DMS153 treated with DMSO at 0.1 percent for 48 hours (cell line): ENCODE measurements at regions not wholly inside any gene's neighbourhood (a gene's known extent, or its start where the extent isn't known, plus 50 kb on each side); places are given as distances from the start of the nearest gene placed in this dataset.
"Not testable (repeated sequence)": the region's sequence is repeated elsewhere in the genome, so short reads cannot be mapped to it uniquely, and the experiment has no call there.

Experiments
- DNase-seq: peaks from one replicate; lab custom pipeline; 2025; ENCODE audit not compliant: unreplicated experiment; lab: John Stamatoyannopoulos, UW

DNA sequence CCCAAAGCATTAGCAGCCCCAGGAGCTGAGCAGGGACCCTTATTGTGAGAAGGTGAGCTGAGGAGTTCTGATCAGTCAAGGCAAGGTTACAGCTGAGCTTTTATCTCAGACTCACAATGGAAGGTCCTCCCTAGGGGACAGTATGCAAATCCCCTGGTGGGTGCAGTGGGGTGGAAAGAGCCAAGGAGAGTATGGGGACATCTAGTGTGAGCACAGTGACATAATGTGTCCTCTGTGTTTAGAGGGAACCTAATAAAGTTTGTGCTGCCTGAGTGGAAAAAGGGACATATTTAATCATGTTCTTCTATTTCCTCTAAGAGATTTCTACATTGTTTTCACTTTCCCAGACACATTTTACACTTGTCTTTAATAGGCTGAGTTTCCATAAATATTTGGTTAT lies 438.0 kb downstream of the RPIA start:
- DNase-seq: not testable (repeated sequence)

DNA sequence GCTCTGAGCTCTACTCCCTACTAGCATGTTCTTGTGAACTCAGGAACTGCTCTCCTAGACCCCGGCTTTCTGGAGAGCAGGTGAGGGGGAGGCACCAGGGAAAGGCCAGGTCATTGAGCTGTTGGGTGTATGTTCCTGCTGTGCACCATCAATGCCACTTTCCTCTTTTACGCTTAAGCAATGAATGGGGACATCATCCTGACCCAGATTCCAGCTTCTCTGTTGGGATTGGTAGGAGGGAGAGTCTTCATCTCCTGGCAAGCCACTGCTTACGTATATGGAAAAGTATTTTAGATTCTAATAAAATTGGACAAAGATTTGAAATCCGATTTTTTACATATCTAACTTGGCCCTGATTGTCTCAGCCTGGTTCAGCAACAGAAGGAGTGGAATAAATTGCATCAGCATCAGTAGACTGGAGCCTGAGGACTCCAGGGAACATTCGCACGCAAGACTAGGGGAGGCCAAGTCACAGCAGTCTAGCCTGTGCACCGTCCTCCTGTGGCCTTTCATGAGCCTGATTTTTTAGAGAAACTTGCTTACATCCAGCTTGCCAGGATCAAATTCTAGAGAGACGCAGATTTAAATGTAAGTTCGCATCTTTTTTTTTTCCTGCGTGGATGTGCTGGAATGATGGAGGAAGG lies 439.3 kb downstream of the RPIA start:
- DNase-seq: not testable (repeated sequence)

DNA sequence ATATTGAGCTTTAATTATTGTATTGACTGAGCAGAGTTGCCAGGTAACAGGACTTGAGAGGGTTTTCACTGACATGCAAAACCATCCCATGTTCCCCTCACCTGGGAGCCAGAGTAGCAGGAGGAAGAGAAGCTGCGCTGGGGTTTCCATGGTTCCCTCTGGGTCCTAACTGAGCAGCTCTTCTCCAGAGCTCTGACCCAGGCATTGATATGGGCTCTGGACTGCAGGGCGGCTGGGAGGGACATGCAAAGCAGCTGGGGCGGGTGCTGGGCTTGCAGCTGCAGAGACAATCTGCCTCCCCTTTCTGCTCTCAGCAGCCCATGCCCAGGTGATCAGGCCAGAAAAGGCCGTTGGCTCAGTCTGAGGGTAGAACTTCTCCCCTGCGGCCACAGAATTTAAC lies 451.5 kb downstream of the RPIA start:
- DNase-seq: not testable (repeated sequence)

DNA sequence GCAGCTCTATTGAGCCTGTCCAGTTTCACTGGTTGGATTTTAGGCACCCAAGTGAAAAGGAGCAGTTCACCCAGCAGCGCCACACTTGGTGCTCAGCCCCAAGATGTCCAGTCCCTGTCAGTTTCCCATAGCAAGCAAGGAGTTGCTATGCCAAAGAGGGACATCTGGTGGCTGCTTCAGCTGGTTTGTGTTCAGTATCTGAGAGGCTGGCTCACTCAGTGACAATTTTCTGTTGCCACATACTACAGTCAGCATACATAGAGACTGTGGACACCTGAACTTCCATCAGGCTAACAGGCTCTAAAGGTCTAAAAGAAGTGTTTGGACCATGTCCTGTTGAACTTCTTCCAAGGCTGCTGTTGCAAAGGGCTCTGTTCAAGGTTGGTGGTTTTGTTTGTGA lies 453.9 kb downstream of the RPIA start:
- not testable (repeated sequence) for DNase-seq

DNA sequence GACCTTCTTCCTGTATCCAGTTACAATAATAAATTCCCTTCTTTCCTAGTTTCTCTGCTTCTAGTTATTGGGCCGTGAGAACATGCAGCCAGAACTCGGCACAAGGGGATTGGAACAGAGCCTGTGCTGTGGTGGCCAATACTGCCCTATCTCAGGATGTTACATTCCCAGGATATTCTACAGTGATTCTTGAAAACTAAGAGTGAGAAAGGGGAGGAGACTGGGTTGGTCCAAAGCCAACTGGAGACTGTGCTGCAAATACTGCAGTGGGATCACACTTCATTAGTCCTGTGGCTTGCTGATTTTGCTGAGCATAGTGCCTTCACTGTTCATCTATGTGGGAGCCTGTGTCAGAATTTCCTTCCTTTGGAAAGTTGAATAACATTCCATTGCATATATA lies 456.8 kb downstream of the RPIA start:
- DNase-seq: not testable (repeated sequence)

DNA sequence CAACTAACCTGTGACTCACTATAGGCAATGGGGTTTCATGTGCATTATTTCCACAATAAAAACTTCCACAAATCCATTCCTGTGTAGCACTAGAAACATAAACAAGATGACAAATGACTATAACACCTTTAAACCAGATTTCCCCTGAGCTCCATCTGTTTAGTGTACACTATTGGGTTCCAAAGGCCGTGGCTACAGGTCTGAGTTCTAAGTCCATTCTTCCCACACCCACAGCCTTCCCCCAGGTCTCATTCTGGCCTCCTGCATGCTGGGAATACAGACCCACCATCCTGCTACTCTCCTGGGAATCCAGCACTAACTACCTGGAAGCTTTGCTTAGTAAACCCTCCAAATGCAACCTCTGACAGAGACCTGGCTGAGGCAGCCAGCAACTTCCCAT lies 460.2 kb downstream of the RPIA start:
- DNase-seq: not testable (repeated sequence)

DNA sequence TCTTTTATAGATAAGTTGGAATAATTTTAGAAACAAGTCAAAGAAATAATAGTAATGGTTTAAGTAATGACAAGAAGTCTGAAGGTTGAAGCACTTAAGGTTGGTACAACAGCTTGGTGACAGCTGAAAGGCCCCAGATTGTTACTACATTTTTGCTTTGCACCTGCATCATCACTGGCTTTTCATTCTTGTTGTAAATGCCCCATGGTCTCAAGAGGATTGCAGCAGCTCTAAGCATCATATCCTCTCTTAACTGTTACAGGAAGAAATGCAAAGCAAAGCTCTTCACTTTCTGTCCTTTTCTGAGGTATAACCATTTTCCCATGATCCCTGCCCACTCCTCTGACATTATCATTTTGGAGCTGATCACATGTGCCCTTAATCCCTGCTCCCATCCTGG lies 461.0 kb downstream of the RPIA start:
- not testable (repeated sequence) for DNase-seq

DNA sequence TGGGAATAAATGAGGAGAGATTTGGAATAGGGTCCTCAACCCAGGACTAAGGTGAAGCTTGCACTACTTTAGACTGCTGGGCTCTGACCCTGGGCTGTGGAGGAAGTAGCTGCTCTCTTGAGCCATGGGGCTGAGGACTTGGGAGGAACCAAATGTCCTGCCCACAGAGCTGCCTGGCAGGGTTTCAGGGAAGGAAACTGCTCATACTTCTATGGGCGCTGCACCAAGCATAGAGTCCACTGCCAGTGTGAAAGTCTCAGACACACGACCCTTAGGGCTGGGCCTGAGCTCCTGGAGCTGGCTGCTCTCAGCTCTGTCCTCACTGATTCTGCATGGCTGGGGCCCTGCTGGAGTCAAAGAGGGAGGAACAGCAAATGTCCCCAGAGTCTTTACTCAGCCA lies 461.7 kb downstream of the RPIA start:
- not testable (repeated sequence) for DNase-seq

DNA sequence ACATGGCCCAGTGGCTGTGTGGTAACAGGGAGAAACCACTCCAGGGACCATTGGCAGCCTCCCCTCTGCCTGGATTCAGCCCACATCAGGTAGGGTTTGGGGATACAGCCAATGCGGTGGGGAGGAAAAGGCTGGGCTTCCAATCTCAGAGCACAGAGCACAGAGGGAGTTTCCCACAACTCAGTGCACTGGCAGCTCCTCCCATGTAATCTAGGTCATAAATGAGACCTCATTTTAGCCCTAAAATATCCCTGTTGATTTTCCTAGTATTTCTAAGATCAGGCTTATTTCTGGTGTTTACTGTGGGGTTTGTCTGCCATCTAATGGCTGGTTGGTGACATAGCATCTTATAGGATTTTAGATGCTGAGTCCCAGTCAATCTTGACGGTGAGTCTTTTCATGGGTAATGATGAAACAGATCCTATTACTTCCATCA lies 462.8 kb downstream of the RPIA start:
- DNase-seq: not testable (repeated sequence)

DNA sequence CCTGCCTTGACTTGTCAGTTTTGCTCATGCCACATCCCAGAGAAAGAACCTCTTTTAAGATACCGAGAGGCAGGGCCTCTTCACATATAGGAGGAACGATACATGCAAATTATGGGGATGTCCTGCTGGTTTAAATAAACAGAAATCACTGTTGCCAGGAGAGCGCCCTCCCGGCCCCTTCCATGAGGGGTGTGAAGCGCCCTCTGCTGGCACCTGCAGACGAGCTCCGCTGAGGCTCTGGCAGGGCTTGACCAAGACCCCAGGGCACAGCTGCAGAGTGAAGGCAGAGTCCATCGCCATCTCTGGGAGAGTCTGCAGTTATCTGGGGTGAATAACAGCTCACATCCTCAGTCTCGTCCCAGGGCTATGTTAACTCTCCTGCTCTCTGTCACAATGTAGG lies 468.8 kb downstream of the RPIA start:
- DNase-seq: not testable (repeated sequence)

DNA sequence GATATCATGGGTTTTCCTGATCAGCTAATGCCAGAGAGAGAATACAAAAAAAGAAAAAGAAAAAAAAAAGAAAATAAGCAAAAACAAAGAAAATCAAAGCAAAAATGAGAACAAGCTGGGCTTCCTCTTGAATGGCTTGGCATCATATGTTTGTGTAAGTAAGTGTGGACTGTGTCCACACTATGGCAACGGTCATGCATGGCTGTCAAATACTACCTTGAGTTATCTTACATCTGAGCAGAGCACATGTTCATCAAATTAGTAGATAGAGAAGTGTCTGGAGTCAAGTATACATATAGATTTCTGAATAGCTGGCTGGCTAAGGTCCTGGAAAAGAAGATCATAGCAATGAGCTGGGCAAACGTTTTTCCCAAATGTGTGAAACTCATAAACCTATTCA lies 470.2 kb downstream of the RPIA start:
- not testable (repeated sequence) for DNase-seq

DNA sequence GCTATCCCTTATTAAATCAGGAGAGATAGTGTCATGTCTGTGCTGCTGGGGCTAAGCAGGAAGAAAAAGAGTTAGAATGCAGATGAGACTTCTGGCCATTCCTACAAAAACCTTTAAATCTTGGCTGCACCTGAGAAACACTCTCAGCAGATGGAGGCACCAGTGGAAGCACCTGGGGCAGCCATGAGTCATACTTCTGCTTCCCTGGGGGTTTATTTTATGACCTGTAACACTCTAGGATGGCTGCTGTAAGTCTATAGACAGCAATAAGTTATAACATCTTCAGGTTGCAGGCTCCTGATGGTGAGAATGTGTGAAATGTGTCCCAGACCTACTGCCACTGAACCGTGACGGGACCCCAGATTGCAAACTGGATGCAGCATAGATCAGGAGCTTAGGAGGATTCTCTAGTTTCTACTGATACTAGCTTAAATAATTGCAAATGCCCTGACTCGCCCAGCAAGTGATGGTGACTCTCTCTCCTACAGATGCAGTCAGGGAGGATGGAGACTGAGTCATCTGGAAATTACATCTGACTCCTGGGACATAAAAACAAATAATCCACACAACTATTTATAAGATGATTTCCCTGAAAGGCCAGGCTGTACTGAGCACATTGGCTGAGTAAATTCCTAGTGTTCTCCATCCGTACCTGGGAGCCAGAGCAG lies 479.2 kb downstream of the RPIA start:
- not testable (repeated sequence) for DNase-seq

DNA sequence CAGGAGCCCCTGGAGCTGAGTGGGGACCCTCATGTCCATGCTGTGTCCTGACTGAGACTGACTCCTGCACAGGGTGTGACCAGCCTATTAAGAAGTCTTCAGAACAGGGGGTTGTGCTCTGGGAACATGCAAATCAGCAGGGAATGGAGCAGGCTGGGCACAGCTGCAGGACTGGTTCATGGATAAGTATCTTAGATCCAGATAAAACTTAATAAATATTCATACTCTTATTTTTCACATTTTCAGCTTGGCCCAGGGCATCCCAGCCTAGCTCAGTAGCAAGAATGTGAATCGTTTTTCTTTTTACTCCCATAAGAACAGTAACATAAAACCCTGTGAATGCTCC lies 479.7 kb downstream of the RPIA start:
- not testable (repeated sequence) for DNase-seq

DNA sequence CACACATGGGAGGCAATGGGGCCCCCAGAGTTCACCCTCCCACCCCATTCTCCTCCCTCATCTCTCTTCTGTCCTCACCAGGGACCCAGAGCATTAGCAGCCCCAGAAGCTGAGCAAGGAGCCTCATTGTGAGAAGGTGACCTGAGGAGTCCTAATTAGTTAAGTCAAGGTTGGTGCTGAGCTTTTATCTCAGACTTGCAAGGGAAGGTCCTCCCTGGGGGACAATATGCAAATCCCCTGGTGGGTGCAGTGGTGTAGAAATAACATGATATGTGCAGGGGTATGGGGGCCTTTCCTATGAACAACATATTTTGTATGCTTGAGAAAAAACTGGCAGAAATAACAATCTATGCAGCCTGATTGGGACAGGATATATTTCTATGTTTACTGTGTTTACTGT lies 485.5 kb downstream of the RPIA start:
- DNase-seq: not testable (repeated sequence)

DNA sequence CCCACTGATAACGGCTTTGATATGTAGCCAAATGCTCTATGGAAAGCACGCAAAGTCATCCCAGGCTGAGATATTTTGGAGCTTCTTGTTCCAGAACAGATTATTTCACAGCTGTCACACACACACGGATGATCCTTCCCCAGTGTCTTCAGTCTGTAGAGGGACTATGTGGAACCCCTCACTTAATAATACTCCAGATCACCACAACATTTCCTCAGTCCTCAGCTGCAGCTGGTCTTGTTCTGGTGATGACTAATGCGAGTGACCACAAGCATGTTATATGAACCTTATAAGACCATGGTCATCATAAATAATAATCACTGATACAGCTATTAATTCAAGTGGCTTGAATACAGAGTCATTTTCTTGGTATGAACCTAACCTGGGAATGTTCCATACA lies 490.7 kb downstream of the RPIA start:
- not testable (repeated sequence) for DNase-seq

DNA sequence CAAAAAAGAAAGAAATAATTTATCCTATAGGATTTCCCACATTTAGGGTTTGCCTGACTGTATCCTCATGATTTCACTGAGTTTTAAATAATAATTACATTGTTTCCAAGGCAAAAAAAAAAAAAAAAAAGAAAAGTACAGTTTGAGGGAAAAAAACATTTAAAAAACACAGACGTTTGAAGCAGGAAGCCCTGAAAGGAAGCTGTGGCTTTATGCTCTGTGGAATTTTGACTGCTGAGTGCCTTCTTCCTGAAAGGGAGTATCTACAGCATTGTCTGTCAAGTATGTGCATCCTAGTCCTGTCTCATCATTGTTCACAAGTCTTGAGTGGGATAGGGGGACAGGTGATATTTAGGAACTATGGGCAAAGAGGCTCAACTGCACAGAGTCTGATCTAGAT lies 493.3 kb downstream of the RPIA start:
- not testable (repeated sequence) for DNase-seq

DNA sequence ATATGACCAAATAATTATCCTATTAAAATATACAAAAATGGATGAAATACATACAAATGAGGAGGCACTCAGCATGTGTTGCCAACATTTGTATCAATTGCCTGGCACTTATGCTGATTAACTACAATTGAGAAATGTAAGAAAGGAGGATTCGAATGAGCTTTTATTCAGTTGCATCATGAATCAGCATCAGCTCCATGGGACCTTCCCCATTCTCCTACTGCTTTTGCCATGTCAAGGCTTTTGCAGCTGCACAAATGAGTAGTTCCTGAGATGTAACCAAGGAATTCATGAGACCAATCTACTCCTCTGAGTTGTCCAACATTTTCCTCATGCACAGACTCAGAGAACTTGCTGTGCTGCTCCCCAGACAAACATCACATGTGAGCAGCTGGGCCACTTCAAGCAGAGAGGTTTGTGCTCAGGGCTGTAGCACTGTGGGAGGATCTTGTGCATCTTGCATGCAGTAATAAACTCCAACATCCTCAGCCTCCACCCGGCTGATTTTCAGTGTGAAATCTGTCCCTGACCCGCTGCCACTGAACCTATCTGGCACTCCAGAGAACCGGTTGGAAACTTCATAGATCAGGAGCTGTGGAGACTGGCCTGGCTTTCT lies 504.3 kb downstream of the RPIA start:
- DNase-seq: not testable (repeated sequence)

DNA sequence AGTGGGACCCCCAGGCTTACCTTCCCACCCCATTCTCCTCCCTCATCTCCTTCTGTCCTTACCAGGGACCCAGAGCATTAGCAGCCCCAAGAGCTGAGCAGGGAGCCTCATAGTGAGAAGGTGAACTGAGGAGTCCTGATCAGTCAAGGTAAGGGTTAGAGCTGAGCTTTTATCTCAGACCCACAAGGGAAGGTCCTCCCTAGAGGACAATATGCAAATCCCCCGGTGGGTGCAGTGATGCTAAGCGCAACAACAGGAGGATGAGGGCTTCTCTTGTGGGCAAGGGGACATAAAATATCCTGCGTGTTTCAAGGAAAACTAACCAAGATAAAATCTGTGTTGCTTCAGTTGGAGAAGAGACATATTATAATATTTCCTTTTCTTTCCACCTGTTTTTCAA lies 505.2 kb downstream of the RPIA start:
- DNase-seq: not testable (repeated sequence)

DNA sequence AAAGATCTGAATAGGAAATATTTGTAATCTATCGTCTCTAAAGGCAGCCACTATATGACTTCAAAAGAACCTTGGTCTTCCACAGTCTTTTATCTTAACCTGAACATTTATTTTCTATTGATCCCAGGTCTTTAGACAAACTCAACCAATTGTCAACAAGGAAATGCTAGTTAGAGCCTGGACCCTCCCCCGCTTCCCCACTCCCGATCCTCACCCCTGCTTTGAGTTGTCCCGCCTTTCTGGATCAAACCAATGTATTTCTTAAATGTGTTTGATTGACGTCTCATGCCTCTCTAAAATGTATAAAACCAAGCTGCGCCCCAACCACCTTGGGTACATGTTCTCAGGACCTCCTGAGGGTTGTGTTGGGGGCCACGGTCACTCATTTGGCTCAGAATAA lies 506.6 kb downstream of the RPIA start:
- DNase-seq: not testable (repeated sequence)

DNA sequence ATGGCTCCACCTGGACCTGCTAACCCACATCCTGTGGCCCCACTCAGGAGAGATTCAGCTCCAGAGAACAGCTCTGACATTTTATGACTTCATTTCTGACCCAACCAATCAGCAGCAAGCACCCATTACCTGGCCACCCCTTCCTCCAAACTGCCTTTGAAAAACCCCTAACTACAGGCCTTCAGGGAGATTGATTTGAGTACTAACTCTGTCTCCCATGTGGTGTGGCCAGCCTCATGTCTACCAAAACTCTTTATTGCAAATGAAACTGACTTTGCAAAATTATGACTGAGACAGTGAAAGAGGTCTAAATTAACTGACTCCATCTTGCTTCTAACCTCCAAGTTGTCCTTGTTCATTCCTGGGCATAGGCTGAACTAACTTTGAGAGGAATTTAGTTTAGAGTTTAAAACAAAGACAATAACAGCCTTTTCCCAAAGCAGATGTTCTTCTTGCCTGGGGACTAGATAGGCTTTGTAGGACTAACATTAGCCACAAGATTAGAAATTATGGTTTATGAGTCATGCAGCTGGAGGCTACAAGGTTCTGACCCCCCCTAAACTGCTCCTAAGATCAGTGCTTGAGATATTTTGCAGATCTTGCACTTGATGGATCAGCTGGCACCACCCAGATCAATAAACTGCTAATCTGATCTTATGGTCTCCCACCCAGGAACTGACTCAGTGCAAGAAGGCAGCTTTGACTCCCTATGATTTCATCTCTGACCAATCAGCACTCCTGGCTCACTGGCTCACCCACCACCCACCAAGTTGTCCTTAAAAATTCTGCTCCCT lies 508.2 kb downstream of the RPIA start:
- not testable (repeated sequence) for DNase-seq

DNA sequence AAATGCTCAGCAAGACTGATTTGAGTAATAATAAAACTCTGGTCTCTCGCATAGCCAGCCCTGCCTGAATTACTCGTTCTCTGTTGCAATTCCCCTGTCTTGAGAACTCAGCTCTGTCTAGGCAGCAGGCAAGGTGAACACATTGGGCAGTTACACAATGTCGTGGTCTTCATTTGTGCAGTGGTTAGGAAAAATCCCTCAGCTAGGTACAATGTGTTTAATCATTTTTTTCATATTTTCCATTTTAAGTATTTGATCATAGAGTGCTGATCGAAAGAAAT lies 508.7 kb downstream of the RPIA start:
- not testable (repeated sequence) for DNase-seq

DNA sequence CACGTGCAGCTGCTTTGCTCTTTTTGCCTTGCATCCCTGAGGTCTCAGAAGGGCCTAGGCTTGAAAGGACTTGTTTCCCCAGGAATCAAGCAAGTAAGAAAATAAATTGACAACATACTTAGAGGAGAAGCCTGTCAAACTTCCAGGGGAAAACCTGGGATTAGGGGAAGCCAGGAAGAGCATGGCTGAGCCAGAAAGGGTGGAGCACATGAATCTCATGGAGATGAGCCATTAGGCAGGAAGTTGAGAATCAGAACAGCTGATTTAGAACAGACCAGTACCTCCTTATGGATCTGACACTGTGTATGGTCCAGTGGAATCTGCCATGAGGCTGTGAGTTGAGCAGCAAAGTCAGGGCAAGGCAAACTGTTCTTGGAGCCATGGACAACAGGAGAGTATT lies 511.0 kb downstream of the RPIA start:
- not testable (repeated sequence) for DNase-seq
